Glutamatergic neuron (in vitro differentiated cells): ENCODE measurements at regions not wholly inside any gene's neighbourhood (a gene's known extent, or its start where the extent isn't known, plus 50 kb on each side); places are given as distances from the start of the nearest gene placed in this dataset.

ENCODE experiments used
- DNase-seq: peaks from one replicate; pipeline ENCODE4 v3.0.0; 2022
- H3K27ac Mint-ChIP-seq: one replicate; pipeline ENCODE4 v1.8.0; 2020; ENCODE audit warnings: mild to moderate bottlenecking, mixed read lengths, inconsistent platforms; ENCODE audit not compliant: unreplicated experiment
- H3K27me3 Mint-ChIP-seq: one replicate; pipeline ENCODE4 v1.8.0; 2020; ENCODE audit warnings: mild to moderate bottlenecking, moderate library complexity, mixed read lengths, inconsistent platforms; ENCODE audit not compliant: unreplicated experiment
- H3K36me3 Mint-ChIP-seq: one replicate; pipeline ENCODE4 v1.8.0; 2020; ENCODE audit warnings: mild to moderate bottlenecking, mixed read lengths, inconsistent platforms; ENCODE audit not compliant: unreplicated experiment
- H3K4me1 Mint-ChIP-seq: one replicate; pipeline ENCODE4 v1.8.0; 2020; ENCODE audit warnings: mild to moderate bottlenecking, low read depth, mixed read lengths, inconsistent platforms; ENCODE audit not compliant: unreplicated experiment
- H3K4me3 Mint-ChIP-seq: one replicate; pipeline ENCODE4 v1.8.0; 2020; ENCODE audit warnings: mild to moderate bottlenecking, mixed read lengths, inconsistent platforms; ENCODE audit not compliant: unreplicated experiment
- H3K9me3 Mint-ChIP-seq: one replicate; pipeline ENCODE4 v1.8.0; 2020; ENCODE audit warnings: mild to moderate bottlenecking, moderate library complexity, mixed read lengths, inconsistent platforms; ENCODE audit not compliant: unreplicated experiment
- TF ChIP-seq, protein P1 (sequence below): fragments of 200-600 bp; sonication (generic); IDR thresholded peaks from one replicate; pipeline ENCODE4 v1.5.0; 2021; ENCODE audit not compliant: partially characterized antibody, unreplicated experiment

DNA sequence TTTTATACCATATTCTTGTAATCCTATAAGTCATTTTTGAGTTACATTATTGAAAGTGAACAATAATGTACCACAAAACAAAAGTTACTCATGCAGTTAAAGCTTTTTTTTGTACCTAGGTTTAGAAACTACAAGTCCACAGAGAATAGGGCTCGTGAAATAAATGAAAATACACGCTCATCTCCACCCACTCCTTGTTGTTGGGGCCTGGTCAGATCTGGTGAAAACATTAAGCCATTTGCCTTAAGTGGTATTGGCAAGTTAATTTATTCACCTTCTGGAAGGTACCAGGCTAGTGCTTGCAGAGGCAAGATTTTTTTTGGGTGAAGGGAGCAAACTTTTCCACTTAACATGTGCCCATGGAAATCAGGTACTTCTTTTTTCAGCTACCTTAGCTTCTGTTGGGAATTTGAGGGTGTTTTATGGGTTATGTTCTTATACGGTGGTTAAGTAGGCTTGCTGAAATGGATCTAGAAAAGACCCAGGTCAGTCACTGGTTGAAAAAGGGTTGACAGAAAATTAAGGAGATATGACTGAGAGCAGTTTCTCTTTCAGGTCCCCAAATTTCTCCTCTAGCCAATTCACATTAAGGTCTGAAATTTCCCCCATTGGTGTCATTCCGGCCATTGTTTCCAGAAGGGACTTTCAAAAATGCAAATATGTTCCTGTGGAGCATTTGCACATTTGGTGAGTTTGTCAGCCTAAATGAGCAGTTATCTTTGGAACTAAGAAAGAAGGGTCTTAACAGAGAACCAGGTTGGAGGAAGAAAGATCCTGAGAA, 143.3 kb downstream of the KCNRG start:
- H3K9me3 Mint-ChIP-seq: no peaks in the 10 kb centered on the region
- no peak overlapping the region for H3K27ac Mint-ChIP-seq
- DNase-seq: no peak
- H3K4me1 Mint-ChIP-seq: peaks cover 5% of the 10 kb centered on the region
- no peaks in the 10 kb centered on the region for H3K27me3 Mint-ChIP-seq
- TF ChIP-seq, protein P1, sequence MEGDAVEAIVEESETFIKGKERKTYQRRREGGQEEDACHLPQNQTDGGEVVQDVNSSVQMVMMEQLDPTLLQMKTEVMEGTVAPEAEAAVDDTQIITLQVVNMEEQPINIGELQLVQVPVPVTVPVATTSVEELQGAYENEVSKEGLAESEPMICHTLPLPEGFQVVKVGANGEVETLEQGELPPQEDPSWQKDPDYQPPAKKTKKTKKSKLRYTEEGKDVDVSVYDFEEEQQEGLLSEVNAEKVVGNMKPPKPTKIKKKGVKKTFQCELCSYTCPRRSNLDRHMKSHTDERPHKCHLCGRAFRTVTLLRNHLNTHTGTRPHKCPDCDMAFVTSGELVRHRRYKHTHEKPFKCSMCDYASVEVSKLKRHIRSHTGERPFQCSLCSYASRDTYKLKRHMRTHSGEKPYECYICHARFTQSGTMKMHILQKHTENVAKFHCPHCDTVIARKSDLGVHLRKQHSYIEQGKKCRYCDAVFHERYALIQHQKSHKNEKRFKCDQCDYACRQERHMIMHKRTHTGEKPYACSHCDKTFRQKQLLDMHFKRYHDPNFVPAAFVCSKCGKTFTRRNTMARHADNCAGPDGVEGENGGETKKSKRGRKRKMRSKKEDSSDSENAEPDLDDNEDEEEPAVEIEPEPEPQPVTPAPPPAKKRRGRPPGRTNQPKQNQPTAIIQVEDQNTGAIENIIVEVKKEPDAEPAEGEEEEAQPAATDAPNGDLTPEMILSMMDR: no peak
- no peaks in the 10 kb centered on the region for H3K36me3 Mint-ChIP-seq
- H3K4me3 Mint-ChIP-seq: no peak overlapping the region

DNA sequence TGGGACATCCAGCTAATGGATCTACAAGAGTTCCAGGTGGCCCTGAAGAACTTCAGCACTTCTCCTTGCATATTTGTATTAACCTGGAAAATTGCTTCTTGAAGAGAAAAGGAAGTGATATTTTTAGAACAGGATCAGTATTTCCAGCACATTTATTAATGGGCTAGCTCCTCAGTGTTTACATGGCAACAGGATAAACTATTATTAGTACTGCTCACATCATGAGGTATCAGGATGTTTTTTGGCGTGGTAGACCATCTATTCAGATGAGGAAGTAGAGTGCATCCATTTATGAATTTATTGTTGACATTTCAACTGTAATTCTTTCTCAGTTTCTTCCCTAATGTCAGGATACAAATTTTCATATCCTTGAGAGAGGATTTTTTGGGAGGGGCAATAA, 144.4 kb downstream of the KCNRG start:
- H3K27ac Mint-ChIP-seq: no peak overlapping the region

GRCh38 chr13:50161052-50161451, 145.8 kb downstream of the KCNRG start:
- no peaks in the 10 kb centered on the region for H3K27me3 Mint-ChIP-seq
- peaks cover 5% of the 10 kb centered on the region for H3K4me1 Mint-ChIP-seq
- TF ChIP-seq, protein P1: no peak
- H3K27ac Mint-ChIP-seq: no peak overlapping the region
- DNase-seq: no peak
- H3K36me3 Mint-ChIP-seq: no peaks in the 10 kb centered on the region
- H3K4me3 Mint-ChIP-seq: no peak overlapping the region
- no peaks in the 10 kb centered on the region for H3K9me3 Mint-ChIP-seq

More for the DNA sequence above, 144.4 kb downstream of the KCNRG start:
- Mint-ChIP-seq H3K36me3 (no peaks in the 10 kb centered on the region), H3K27me3 (no peaks in the 10 kb centered on the region), H3K9me3 (no peaks in the 10 kb centered on the region), H3K4me1 (peaks cover 5% of the 10 kb centered on the region), H3K4me3 (no peak overlapping the region)
- TF ChIP-seq, protein P1: no peak
- no peak for DNase-seq

- Mint-ChIP-seq H3K9me3 (no peaks in the 10 kb centered on the region), H3K4me3 (no peak overlapping the region), H3K27me3 (no peaks in the 10 kb centered on the region), H3K27ac (no peak overlapping the region), H3K4me1 (peaks cover 5% of the 10 kb centered on the region), H3K36me3 (no peaks in the 10 kb centered on the region)
- DNase-seq: no peak
- TF ChIP-seq, protein P1: no peak
These were observed 146.8 kb downstream of the KCNRG start for GRCh38 chr13:50162001-50162400.

- Mint-ChIP-seq H3K9me3 (no peaks in the 10 kb centered on the region), H3K4me3 (no peak overlapping the region), H3K36me3 (no peaks in the 10 kb centered on the region), H3K27ac (no peak overlapping the region), H3K27me3 (no peaks in the 10 kb centered on the region), H3K4me1 (peaks cover 5% of the 10 kb centered on the region)
- DNase-seq: no peak
- TF ChIP-seq, protein P1: no peak
These were observed 147.3 kb downstream of the KCNRG start for GRCh38 chr13:50162567-50162966.
